ENCODE measurements at regions not wholly inside any gene's neighbourhood (a gene's known extent, or its start where the extent isn't known, plus 50 kb on each side); places are given as distances from the start of the nearest gene placed in this dataset.

GRCh38 chr9:109652971-109653370 lies 127.0 kb upstream of the PALM2AKAP2 start:
- TF ChIP-seq EZH2 (IDR thresholded peaks at IDR 0.05): no peak
- TF ChIP-seq, protein P1, sequence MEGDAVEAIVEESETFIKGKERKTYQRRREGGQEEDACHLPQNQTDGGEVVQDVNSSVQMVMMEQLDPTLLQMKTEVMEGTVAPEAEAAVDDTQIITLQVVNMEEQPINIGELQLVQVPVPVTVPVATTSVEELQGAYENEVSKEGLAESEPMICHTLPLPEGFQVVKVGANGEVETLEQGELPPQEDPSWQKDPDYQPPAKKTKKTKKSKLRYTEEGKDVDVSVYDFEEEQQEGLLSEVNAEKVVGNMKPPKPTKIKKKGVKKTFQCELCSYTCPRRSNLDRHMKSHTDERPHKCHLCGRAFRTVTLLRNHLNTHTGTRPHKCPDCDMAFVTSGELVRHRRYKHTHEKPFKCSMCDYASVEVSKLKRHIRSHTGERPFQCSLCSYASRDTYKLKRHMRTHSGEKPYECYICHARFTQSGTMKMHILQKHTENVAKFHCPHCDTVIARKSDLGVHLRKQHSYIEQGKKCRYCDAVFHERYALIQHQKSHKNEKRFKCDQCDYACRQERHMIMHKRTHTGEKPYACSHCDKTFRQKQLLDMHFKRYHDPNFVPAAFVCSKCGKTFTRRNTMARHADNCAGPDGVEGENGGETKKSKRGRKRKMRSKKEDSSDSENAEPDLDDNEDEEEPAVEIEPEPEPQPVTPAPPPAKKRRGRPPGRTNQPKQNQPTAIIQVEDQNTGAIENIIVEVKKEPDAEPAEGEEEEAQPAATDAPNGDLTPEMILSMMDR (IDR thresholded peaks at IDR 0.05): peak; percentile 48

Data from neural progenitor cell (in vitro differentiated cells).